ENCODE measurements at regions not wholly inside any gene's neighbourhood (a gene's known extent, or its start where the extent isn't known, plus 50 kb on each side); places are given as distances from the start of the nearest gene placed in this dataset.

DNA sequence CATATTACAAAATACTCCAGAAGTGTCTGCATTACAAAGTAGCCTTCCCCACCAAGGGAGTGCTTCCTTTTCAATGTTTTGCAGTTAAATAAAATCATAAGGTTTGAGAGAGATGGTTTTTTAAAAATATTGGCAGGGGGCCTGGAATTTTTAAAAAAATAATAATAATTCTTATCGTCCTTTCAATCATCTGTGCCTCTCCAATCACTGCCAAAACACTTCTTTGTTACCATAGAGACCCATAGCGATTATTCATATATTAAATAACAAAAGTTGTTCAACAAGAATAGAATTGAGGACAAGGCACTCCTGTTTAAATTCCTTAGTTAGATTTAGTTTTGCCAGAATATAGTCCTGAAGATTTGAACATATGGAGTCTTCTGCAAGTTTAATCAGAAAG lies 203.1 kb downstream of the FAT4 start:
- DNase-seq (ENCODE audit: low read depth) = no peak
- TF ChIP-seq CTCF (IDR thresholded peaks at IDR 0.05; ENCODE audit: insufficient read depth, low read depth, low read length) = no peak
- TF ChIP-seq EZH2 (IDR thresholded peaks at IDR 0.05; ENCODE audit: insufficient read depth, low read length) = no peak
- no peaks in the 10 kb centered on the region for H3K79me2 ChIP-seq (ENCODE audit: insufficient read depth, low read length)
- no peak overlapping the region for H3K4me3 ChIP-seq (ENCODE audit: insufficient read depth, low read depth, low read length)
- H4K20me1 ChIP-seq (ENCODE audit: insufficient read depth, low read length) = no peaks in the 10 kb centered on the region
- no peaks in the 10 kb centered on the region for H3K4me1 ChIP-seq (ENCODE audit: insufficient read depth, low read length)
- peaks cover 3% of the 10 kb centered on the region for H3K9me3 Mint-ChIP-seq (ENCODE audit: unreplicated experiment)
- H3K36me3 ChIP-seq (ENCODE audit: insufficient read depth, low read length) = no peaks in the 10 kb centered on the region
- H2AFZ ChIP-seq (ENCODE audit: low read depth, low read length) = no peak overlapping the region
- no peaks in the 10 kb centered on the region for H3K27me3 ChIP-seq (ENCODE audit: insufficient read depth, low read length)
- no peak for FAIRE-seq
- H3K4me2 ChIP-seq (ENCODE audit: low read length) = no peak overlapping the region
- H3K9ac ChIP-seq (ENCODE audit: low read length) = no peak overlapping the region
- peaks cover 2% of the 10 kb centered on the region for H3K36me3 Mint-ChIP-seq (ENCODE audit: low read depth, unreplicated experiment)
- no peak overlapping the region for H3K27ac Mint-ChIP-seq (ENCODE audit: unreplicated experiment)
- no peaks in the 10 kb centered on the region for H3K27me3 Mint-ChIP-seq (ENCODE audit: low read depth, unreplicated experiment)
- no peaks in the 10 kb centered on the region for H3K9me3 ChIP-seq (ENCODE audit: insufficient read depth, low read depth, low read length)
- no peak overlapping the region for H3K4me3 Mint-ChIP-seq (ENCODE audit: unreplicated experiment)
- H3K4me1 Mint-ChIP-seq (ENCODE audit: low read depth, unreplicated experiment) = peaks cover 19% of the 10 kb centered on the region
- H3K27ac ChIP-seq (ENCODE audit: low read depth, low read length) = no peak overlapping the region

DNA sequence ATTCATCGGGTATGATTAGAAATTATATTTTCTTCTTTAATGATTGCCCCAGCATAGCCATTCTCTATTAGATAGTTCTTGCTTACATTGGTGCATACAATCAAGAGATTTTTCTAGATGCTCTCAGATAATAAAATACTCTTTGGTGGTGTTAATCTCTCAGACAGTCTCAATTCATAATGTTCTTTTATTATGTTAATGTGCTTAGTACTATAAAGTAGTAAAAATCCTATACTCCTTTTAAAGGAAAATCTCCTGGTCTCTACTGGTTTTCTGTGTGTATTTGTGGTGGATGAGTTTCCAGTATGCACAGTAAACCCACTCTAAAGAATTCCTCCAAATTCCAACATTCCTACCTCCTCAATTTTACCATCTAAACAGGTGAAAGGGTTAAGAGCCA lies 203.5 kb downstream of the FAT4 start:
- Histone ChIP-seq H4K20me1 (ENCODE audit: insufficient read depth, low read length) (no peaks in the 10 kb centered on the region), H3K9ac (ENCODE audit: low read length) (no peak overlapping the region), H3K4me1 (ENCODE audit: insufficient read depth, low read length) (no peaks in the 10 kb centered on the region), H3K9me3 (ENCODE audit: insufficient read depth, low read depth, low read length) (no peaks in the 10 kb centered on the region), H3K79me2 (ENCODE audit: insufficient read depth, low read length) (no peaks in the 10 kb centered on the region), H2AFZ (ENCODE audit: low read depth, low read length) (no peak overlapping the region), H3K36me3 (ENCODE audit: insufficient read depth, low read length) (no peaks in the 10 kb centered on the region), H3K4me2 (ENCODE audit: low read length) (no peak overlapping the region), H3K27ac (ENCODE audit: low read depth, low read length) (no peak overlapping the region), H3K27me3 (ENCODE audit: insufficient read depth, low read length) (no peaks in the 10 kb centered on the region), H3K4me3 (ENCODE audit: insufficient read depth, low read depth, low read length) (no peak overlapping the region)
- Mint-ChIP-seq H3K27me3 (ENCODE audit: low read depth, unreplicated experiment) (no peaks in the 10 kb centered on the region), H3K36me3 (ENCODE audit: low read depth, unreplicated experiment) (peaks cover 2% of the 10 kb centered on the region), H3K4me1 (ENCODE audit: low read depth, unreplicated experiment) (peaks cover 19% of the 10 kb centered on the region), H3K27ac (ENCODE audit: unreplicated experiment) (no peak overlapping the region), H3K4me3 (ENCODE audit: unreplicated experiment) (no peak overlapping the region), H3K9me3 (ENCODE audit: unreplicated experiment) (peaks cover 3% of the 10 kb centered on the region)
- TF ChIP-seq EZH2 (IDR thresholded peaks at IDR 0.05; ENCODE audit: insufficient read depth, low read length) (no peak), CTCF (IDR thresholded peaks at IDR 0.05; ENCODE audit: insufficient read depth, low read depth, low read length) (no peak)
- DNase-seq (ENCODE audit: low read depth) = no peak
- no peak for FAIRE-seq

GRCh38 chr4:125519371-125520146 lies 204.8 kb downstream of the FAT4 start:
- H3K4me1 ChIP-seq (ENCODE audit: insufficient read depth, low read length) = no peaks in the 10 kb centered on the region
- H3K27ac ChIP-seq (ENCODE audit: low read depth, low read length) = no peak overlapping the region
- no peaks in the 10 kb centered on the region for H3K79me2 ChIP-seq (ENCODE audit: insufficient read depth, low read length)
- H3K36me3 ChIP-seq (ENCODE audit: insufficient read depth, low read length) = no peaks in the 10 kb centered on the region
- H3K27me3 ChIP-seq (ENCODE audit: insufficient read depth, low read length) = no peaks in the 10 kb centered on the region
- H3K9me3 ChIP-seq (ENCODE audit: insufficient read depth, low read depth, low read length) = no peaks in the 10 kb centered on the region
- Mint-ChIP-seq H3K9me3 (ENCODE audit: unreplicated experiment) (no peaks in the 10 kb centered on the region), H3K27me3 (ENCODE audit: low read depth, unreplicated experiment) (no peaks in the 10 kb centered on the region), H3K27ac (ENCODE audit: unreplicated experiment) (no peak overlapping the region), H3K4me3 (ENCODE audit: unreplicated experiment) (no peak overlapping the region), H3K36me3 (ENCODE audit: low read depth, unreplicated experiment) (peaks cover 2% of the 10 kb centered on the region), H3K4me1 (ENCODE audit: low read depth, unreplicated experiment) (peaks cover 19% of the 10 kb centered on the region)
- peak overlapping the region; percentile 18 for H3K4me2 ChIP-seq (ENCODE audit: low read length)
- H3K4me3 ChIP-seq (ENCODE audit: insufficient read depth, low read depth, low read length) = no peak overlapping the region
- DNase-seq (ENCODE audit: low read depth) (no peak), FAIRE-seq (no peak)
- no peak overlapping the region for H2AFZ ChIP-seq (ENCODE audit: low read depth, low read length)
- TF ChIP-seq CTCF (IDR thresholded peaks at IDR 0.05; ENCODE audit: insufficient read depth, low read depth, low read length) (no peak), EZH2 (IDR thresholded peaks at IDR 0.05; ENCODE audit: insufficient read depth, low read length) (no peak)
- no peak overlapping the region for H3K9ac ChIP-seq (ENCODE audit: low read length)
- H4K20me1 ChIP-seq (ENCODE audit: insufficient read depth, low read length) = no peaks in the 10 kb centered on the region
